ENCODE measurements at regions not wholly inside any gene's neighbourhood (a gene's known extent, or its start where the extent isn't known, plus 50 kb on each side); places are given as distances from the start of the nearest gene placed in this dataset.
A peak's percentile ranks its signal among the peaks of the same experiment; 100 is the strongest.
"Not testable (repeated sequence)": the region's sequence is repeated elsewhere in the genome, so short reads cannot be mapped to it uniquely, and the experiment has no call there.

DNA sequence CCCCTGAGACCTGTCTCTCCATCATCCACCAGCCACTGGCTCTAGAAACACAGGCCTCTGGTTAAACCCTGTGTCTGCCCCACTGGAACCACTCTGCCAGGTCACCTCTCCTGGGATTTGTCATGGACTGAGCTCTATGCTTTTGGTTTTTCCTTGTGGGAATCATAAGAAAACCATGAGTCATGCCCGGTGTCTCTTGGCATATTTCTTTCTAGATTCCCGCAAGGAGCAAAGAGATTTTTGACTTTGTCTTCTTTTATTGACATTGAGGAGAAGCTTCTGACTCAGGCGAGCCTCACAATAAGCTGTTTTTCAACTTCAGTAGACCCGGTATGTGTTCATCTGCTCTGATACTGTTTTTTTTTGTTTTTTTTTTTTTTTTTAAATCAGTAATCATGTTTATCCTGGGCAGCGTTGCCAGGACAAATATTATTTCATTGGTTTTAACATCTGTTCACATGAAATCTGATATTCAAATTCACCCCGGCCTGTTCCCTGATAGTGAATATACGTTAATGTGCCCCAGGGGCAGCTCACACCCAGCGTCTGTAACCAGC, 207.1 kb downstream of the ACKR3 start:
- DNase-seq, result no peak

DNA sequence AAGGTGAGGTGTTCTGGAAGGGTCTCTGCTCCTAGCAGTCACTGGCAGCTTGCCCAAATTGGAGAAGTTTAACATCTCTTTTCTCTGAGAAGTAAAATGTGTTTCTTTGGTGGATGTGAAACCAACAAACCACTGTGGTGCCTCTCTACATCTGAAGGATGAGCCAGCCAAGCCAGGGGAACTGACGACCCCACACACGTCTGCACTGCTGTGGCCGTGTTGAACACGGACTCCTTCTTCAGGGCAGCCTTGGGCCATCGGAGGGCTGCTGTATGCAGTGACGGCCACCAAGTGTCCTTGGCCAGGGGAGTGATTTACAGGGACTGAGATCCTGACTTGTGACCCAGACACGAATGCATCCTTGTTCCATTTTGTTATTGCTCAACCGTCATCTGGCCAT, 207.8 kb downstream of the ACKR3 start:
- DNase-seq, result peak; percentile 54

- no peak for DNase-seq
Measured at GRCh38 chr2:236781933-236782816, 212.6 kb downstream of the ACKR3 start.

- peak; percentile 13 for DNase-seq
Measured at GRCh38 chr2:236782938-236783337, 213.3 kb downstream of the ACKR3 start.

- DNase-seq, result no peak
Measured at GRCh38 chr2:236783417-236784020, 213.9 kb downstream of the ACKR3 start.

- no peak for DNase-seq
Measured at GRCh38 chr2:236785611-236786057, 216.0 kb downstream of the ACKR3 start.

- no peak for DNase-seq
Measured at GRCh38 chr2:236786751-236787150, 217.1 kb downstream of the ACKR3 start.

DNA sequence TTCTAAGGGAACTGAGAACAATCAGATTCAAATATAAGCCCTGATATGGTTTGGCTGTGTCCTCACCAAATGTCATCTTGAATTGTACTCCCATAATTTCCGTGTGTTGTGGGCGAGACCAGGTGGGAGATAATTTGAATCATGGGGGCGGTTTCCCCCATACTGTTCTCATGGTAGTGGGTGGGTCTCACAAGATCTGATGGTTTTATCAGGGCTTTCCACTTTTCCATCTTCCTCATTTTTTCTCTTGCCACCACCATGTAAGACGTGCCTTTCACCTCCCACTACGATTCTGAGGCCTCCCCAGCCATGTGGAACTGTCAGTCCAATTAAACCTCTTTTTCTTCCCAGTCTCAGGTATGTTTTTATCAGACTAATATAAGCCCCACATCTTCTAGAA, 217.8 kb downstream of the ACKR3 start:
- DNase-seq, result not testable (repeated sequence)

- DNase-seq, result peak; percentile 99
Measured at GRCh38 chr2:236787885-236788284, 218.3 kb downstream of the ACKR3 start.

GRCh38 chr2:236790963-236791362, 221.3 kb downstream of the ACKR3 start:
- no peak for DNase-seq

DNA sequence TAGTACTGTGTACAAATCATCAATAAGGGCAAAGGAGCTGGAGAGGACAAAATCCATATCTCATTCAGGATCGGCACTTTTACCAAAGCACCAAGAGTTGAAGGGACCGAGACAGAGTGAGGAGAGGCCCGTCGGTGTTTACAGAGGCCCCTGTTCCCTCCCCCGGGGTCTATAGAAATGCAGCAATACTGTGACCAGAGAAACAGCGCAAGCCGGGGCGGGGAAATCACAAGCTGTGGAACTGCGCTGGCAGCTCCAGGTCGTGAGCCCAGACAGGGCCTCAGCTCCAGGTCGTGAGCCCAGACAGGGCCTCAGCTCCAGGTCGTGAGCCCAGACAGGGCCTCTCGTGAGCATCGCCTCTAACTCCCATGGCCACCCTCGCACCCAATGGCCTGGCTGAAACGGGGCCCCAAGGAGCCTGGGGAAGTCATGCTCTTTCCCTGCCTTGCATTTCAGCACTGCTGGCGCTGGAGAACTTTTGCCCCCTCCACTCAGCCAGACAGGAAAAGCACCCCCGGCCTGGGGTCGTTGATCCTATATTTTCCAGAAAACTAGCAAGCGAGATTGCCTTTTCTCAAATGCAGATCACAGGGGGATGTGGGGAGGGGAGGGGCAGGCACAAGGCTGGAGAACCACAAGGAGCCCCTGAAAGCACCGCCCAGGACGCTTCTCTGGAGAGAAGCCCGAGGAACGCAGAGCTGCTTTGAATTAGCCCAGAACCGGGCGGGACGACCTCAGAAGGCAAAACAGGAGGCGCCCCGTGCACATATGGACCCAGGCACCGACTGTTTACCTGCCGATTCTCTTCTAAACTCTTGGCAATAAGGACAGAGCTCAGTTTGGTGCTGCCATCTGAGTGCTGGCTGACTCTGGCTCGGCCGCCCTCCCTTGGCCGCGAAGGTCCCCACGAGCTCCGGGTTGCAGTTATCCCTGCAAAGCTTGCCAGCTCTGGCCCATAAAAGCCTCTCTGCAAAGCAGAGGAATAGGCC, 223.7 kb downstream of the ACKR3 start:
- DNase-seq, result no peak

DNA sequence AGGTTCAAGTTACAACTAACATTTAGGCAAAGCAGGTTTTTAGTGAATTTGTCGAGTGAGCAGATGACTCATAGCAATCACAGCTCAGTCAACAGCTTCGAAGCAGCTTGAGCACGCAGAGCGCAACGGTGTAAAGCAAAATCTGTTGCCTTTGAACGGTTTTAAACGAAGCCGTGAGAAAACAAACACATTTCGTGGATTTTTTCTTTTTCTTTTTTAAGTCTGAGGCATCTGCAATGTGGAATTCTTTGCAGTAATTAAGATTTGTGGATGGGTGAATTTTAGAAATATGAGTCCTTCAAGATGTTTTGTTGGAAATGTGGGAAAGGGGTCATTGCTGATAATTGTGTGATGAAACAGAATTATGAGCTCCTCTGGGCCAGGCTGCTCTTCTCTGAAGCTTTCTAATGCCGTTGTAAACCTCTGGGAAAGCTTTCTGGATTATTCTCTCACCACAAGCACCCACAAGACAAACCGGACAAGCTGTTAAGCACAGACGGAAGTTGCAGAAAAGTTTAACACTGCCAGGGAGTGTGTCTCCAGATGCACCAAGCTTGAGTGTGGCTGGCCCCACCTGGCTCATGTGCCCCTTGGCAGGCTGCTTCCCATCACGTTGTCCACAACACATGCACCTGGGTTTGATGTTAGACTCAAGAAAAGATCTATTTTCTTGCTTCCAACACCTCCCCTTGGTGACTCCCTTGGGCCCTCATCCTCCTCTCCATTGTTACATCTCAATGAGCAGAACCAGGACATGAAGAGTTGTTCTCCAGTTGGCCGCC, 224.7 kb downstream of the ACKR3 start:
- DNase-seq, result peak; percentile 81

GRCh38 chr2:236795169-236795860, 225.7 kb downstream of the ACKR3 start:
- DNase-seq, result no peak

DNA sequence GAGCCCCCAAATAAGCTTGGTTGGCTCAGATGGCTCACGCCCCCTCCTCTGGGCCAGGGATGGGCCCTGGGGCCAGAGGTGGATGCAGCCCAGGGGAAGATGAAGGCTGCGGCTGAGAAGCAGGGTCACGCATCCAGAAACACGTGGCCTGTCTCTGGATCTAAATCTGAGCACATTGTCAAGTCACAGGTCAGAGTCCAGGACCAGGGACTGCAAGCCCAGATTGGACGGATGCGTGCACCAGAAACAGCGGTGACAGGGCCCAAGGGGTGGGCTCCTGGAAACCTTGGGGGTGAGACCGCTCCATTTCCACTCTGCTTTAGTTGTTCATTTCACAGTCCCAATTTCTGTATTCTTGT, 226.2 kb downstream of the ACKR3 start:
- DNase-seq, result no peak

- no peak for DNase-seq
Measured at GRCh38 chr2:236796236-236796635, 226.6 kb downstream of the ACKR3 start.

GRCh38 chr2:236797411-236797810, 227.8 kb downstream of the ACKR3 start:
- no peak for DNase-seq

DNA sequence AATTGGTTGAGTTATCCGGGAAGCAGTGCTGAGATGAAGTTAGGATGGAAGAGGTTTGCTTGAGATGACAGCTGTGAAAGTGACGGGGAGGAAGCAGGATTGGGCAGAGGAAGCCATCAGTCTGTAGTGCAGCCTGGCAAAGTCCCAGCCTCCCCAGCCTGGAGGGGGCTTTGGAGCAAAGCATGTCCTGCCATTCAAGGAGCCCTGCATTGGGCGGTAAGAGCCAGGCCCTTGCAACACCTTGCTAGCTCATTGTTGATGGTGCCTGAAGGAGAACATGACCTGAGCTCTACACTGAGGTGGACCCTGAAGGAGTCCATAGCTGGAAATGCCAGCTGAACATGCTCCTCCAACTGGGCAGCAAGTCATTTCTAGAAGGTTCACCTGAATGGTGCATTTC, 228.9 kb downstream of the ACKR3 start:
- no peak for DNase-seq

DNA sequence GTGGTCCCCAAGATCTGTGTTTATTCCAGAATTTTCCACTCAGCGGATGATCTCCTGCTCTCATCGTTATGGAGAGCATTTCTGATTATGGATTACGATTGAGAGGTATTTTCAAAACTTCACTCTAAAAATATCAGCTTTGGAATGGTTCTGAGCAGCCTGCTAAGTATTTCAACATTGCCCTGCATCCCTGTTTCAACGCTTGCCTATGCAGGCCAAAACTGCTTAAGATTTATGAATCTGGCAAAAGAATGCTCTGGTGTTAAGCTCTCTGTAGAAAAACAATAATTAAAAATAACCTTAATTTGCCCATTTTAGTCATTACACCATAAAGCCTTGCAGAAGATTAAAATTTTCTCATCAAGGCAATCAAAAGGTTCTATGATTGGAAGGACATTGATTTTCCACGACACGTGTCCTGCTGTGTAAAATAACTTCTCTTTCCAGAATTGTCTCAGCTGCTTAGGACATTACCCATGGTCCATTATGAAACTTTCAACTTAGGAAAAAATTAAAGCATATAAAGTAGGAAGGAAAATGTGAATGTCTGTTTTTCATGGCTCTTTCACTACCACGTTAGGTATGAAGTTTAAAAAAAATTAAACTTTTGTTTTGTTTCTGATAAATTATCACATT, 229.9 kb downstream of the ACKR3 start:
- DNase-seq, result no peak

DNA sequence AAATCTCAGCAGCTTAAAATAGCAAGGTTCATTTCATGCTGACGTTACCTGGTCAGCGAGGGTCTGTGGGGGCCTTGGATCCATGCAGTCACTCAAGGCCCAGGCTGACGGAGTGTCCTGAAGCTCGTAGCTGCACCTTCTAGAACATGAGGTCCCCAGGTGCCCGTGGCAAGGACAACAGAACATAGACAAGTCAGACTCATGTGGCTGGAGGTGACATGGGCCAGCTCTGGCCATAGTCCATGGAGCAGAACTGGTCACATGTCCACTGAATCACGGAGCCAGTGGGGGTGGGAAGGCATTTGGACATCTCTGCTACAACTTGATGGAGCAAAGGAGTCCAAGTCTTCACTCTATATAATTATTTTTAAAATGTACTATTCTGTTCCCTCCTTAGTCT, 233.2 kb downstream of the ACKR3 start:
- no peak for DNase-seq

- DNase-seq, result no peak
Measured at GRCh38 chr2:236803621-236804020, 234.0 kb downstream of the ACKR3 start.
